GM12865 (cell line): ENCODE measurements at regions not wholly inside any gene's neighbourhood (a gene's known extent, or its start where the extent isn't known, plus 50 kb on each side); places are given as distances from the start of the nearest gene placed in this dataset.

Source experiments
- DNase-seq: peaks from one replicate; pipeline ENCODE4 v3.0.0; 2010; ENCODE audit warnings: low read depth
- H3K4me3 ChIP-seq: 2 replicates; pipeline ENCODE4 v1.5.1; 2011; ENCODE audit warnings: mild to moderate bottlenecking, low read depth, low read length, control low read depth
- CTCF ChIP-seq: IDR thresholded peaks from 2 replicates; pipeline ENCODE4 v1.5.1; 2011; ENCODE audit warnings: low read length, control low read depth, low read depth, inconsistent platforms; ENCODE audit not compliant: insufficient read depth; ENCODE audit errors: missing control alignments

- H3K4me3 ChIP-seq: no peak overlapping the region
- TF ChIP-seq CTCF: no peak
- no peak for DNase-seq
Observed at GRCh38 chr2:5834501-5834900, 142.3 kb downstream of the SOX11 start.

GRCh38 chr2:5839550-5839949, 147.4 kb downstream of the SOX11 start:
- no peak overlapping the region for H3K4me3 ChIP-seq
- no peak for DNase-seq
- TF ChIP-seq CTCF: no peak

GRCh38 chr2:5841126-5841525, 148.9 kb downstream of the SOX11 start:
- no peak overlapping the region for H3K4me3 ChIP-seq

GRCh38 chr2:5842326-5842725, 150.1 kb downstream of the SOX11 start:
- H3K4me3 ChIP-seq: no peak overlapping the region
- TF ChIP-seq CTCF: no peak
- DNase-seq: no peak

More at GRCh38 chr2:5841126-5841525, 148.9 kb downstream of the SOX11 start:
- no peak for DNase-seq
- no peak for TF ChIP-seq CTCF

GRCh38 chr2:5845798-5846330, 153.7 kb downstream of the SOX11 start:
- TF ChIP-seq CTCF: no peak
- H3K4me3 ChIP-seq: no peak overlapping the region
- no peak for DNase-seq

- TF ChIP-seq CTCF: no peak
- no peak for DNase-seq
- no peak overlapping the region for H3K4me3 ChIP-seq
Observed at GRCh38 chr2:5846881-5847280, 154.7 kb downstream of the SOX11 start.

- TF ChIP-seq CTCF: no peak
- H3K4me3 ChIP-seq: no peak overlapping the region
- DNase-seq: no peak
Observed at GRCh38 chr2:5849562-5849961, 157.4 kb downstream of the SOX11 start.
